ENCODE measurements at regions not wholly inside any gene's neighbourhood (a gene's known extent, or its start where the extent isn't known, plus 50 kb on each side); places are given as distances from the start of the nearest gene placed in this dataset.

GRCh38 chr5:2199697-2200096 is 317.0 kb upstream of the IRX4 start:
- Histone ChIP-seq H3K27ac (ENCODE audit: low read depth, low read length, poor library complexity, severe bottlenecking) (no peak overlapping the region), H3K4me3 (ENCODE audit: low read depth, low read length, poor library complexity, severe bottlenecking) (no peak overlapping the region), H3K36me3 (ENCODE audit: insufficient read depth, low read length) (no peaks in the 10 kb centered on the region), H2AFZ (ENCODE audit: low read length) (no peak overlapping the region), H3K9ac (ENCODE audit: low read length) (no peak overlapping the region), H3K79me2 (ENCODE audit: insufficient read depth, low read length) (no peaks in the 10 kb centered on the region), H3K27me3 (ENCODE audit: insufficient read depth, low read length) (no peaks in the 10 kb centered on the region; the same call in 1 of the 2 replicates), H4K20me1 (ENCODE audit: insufficient read depth, low read length) (no peaks in the 10 kb centered on the region), H3K9me2 (ENCODE audit: low read depth, low read length) (no peaks in the 10 kb centered on the region), H3K4me1 (ENCODE audit: insufficient read depth, low read length, severe bottlenecking) (no peaks in the 10 kb centered on the region), H3K9me3 (ENCODE audit: low read length) (no peaks in the 10 kb centered on the region), H3K4me2 (ENCODE audit: low read length) (no peak overlapping the region), H3F3A (ENCODE audit: insufficient read depth, low read length) (no peaks in the 10 kb centered on the region)
- TF ChIP-seq, protein P1, sequence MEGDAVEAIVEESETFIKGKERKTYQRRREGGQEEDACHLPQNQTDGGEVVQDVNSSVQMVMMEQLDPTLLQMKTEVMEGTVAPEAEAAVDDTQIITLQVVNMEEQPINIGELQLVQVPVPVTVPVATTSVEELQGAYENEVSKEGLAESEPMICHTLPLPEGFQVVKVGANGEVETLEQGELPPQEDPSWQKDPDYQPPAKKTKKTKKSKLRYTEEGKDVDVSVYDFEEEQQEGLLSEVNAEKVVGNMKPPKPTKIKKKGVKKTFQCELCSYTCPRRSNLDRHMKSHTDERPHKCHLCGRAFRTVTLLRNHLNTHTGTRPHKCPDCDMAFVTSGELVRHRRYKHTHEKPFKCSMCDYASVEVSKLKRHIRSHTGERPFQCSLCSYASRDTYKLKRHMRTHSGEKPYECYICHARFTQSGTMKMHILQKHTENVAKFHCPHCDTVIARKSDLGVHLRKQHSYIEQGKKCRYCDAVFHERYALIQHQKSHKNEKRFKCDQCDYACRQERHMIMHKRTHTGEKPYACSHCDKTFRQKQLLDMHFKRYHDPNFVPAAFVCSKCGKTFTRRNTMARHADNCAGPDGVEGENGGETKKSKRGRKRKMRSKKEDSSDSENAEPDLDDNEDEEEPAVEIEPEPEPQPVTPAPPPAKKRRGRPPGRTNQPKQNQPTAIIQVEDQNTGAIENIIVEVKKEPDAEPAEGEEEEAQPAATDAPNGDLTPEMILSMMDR (IDR thresholded peaks at IDR 0.05; ENCODE audit: low read length) = no peak
- TF ChIP-seq EZH2 (IDR thresholded peaks at IDR 0.05; ENCODE audit: borderline replicate concordance, low read length) = no peak

DNA sequence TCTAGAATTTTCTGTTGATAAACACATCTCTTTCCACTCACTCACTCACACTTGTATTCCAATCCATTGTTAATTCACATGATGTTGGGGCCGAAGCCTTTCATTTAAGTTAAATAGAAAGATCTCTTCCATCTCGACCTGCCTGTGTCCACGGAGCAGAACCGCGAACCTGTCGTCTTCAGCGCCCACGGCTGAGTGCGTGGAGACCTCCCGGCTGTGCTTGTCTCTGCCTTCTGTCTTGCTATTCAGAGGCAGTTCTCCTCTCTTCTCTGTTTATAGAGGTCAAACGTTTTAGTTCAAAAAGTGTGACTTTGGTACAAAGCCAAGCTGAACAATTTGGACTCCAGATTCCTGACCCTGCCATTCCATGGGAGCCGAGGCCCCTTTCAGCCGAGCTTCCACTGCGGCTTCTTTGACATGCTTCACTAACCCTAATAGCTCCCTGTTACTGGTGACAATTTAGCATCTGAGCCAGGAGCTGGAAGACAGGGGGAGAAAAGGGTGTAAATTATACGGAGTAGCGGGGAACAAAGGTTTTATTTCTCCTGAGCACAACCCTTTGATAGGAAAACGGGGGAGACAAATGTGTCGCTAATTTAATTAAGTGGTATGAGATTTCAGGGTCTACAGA is 314.4 kb upstream of the IRX4 start:
- H3K4me1 ChIP-seq (ENCODE audit: insufficient read depth, low read length, severe bottlenecking) = no peaks in the 10 kb centered on the region
- no peak overlapping the region for H3K4me2 ChIP-seq (ENCODE audit: low read length)
- H3K9me3 ChIP-seq (ENCODE audit: low read length) = no peaks in the 10 kb centered on the region
- no peaks in the 10 kb centered on the region for H3F3A ChIP-seq (ENCODE audit: insufficient read depth, low read length)
- no peak overlapping the region for H2AFZ ChIP-seq (ENCODE audit: low read length)
- H3K79me2 ChIP-seq (ENCODE audit: insufficient read depth, low read length) = no peaks in the 10 kb centered on the region
- H3K9me2 ChIP-seq (ENCODE audit: low read depth, low read length) = no peaks in the 10 kb centered on the region
- H4K20me1 ChIP-seq (ENCODE audit: insufficient read depth, low read length) = no peaks in the 10 kb centered on the region
- H3K27ac ChIP-seq (ENCODE audit: low read depth, low read length, poor library complexity, severe bottlenecking) = no peak overlapping the region
- no peak for TF ChIP-seq EZH2 (IDR thresholded peaks at IDR 0.05; ENCODE audit: borderline replicate concordance, low read length)
- TF ChIP-seq, protein P1 (IDR thresholded peaks at IDR 0.05; ENCODE audit: low read length) = no peak
- H3K4me3 ChIP-seq (ENCODE audit: low read depth, low read length, poor library complexity, severe bottlenecking) = no peak overlapping the region
- no peak overlapping the region for H3K9ac ChIP-seq (ENCODE audit: low read length)
- H3K27me3 ChIP-seq (ENCODE audit: insufficient read depth, low read length) = no peaks in the 10 kb centered on the region; the same call in 1 of the 2 replicates
- no peaks in the 10 kb centered on the region for H3K36me3 ChIP-seq (ENCODE audit: insufficient read depth, low read length)

- H4K20me1 ChIP-seq (ENCODE audit: insufficient read depth, low read length) = no peaks in the 10 kb centered on the region
- no peaks in the 10 kb centered on the region for H3F3A ChIP-seq (ENCODE audit: insufficient read depth, low read length)
- no peaks in the 10 kb centered on the region for H3K36me3 ChIP-seq (ENCODE audit: insufficient read depth, low read length)
- TF ChIP-seq, protein P1 (IDR thresholded peaks at IDR 0.05; ENCODE audit: low read length) = no peak
- TF ChIP-seq EZH2 (IDR thresholded peaks at IDR 0.05; ENCODE audit: borderline replicate concordance, low read length) = no peak
- no peak overlapping the region for H3K4me3 ChIP-seq (ENCODE audit: low read depth, low read length, poor library complexity, severe bottlenecking)
- H3K9me3 ChIP-seq (ENCODE audit: low read length) = no peaks in the 10 kb centered on the region
- no peaks in the 10 kb centered on the region for H3K79me2 ChIP-seq (ENCODE audit: insufficient read depth, low read length)
- H3K4me1 ChIP-seq (ENCODE audit: insufficient read depth, low read length, severe bottlenecking) = no peaks in the 10 kb centered on the region
- H3K9ac ChIP-seq (ENCODE audit: low read length) = no peak overlapping the region
- H3K4me2 ChIP-seq (ENCODE audit: low read length) = no peak overlapping the region
- no peaks in the 10 kb centered on the region; the same call in 1 of the 2 replicates for H3K27me3 ChIP-seq (ENCODE audit: insufficient read depth, low read length)
- no peak overlapping the region for H3K27ac ChIP-seq (ENCODE audit: low read depth, low read length, poor library complexity, severe bottlenecking)
- H2AFZ ChIP-seq (ENCODE audit: low read length) = no peak overlapping the region
- no peaks in the 10 kb centered on the region for H3K9me2 ChIP-seq (ENCODE audit: low read depth, low read length)
Measured at GRCh38 chr5:2196416-2196815, 313.7 kb upstream of the IRX4 start.

All from OCI-LY1 (cell line).